MCF 10A (cell line): ENCODE measurements at regions not wholly inside any gene's neighbourhood (a gene's known extent, or its start where the extent isn't known, plus 50 kb on each side); places are given as distances from the start of the nearest gene placed in this dataset.

Source experiments
- BruUV-seq: library from RNA; stranded (reverse); fragments of 400-500 nt; replicated peaks from 2 replicates; lab custom pipeline; 2021; lab: Mats Ljungman, UMichigan
- CTCF ChIA-PET: fragments of 300-600 bp; sonication (Branson Sonifier 250); formaldehyde crosslinking; extraction: SDS; loops from one replicate; lab custom pipeline; 2021; ENCODE audit warnings: antibody characterized with exemption, inconsistent platforms; lab: Yijun Ruan, JAX
- POLR2A ChIA-PET: fragments of 300-600, 350-650 bp; sonication (Branson Sonifier 250); formaldehyde crosslinking; extraction: SDS; loops from one replicate; lab custom pipeline; 2020; ENCODE audit warnings: antibody characterized with exemption, inconsistent platforms; lab: Yijun Ruan, JAX
- DNase-seq: peaks from one replicate; pipeline ENCODE4 v3.0.0-alpha.2; 2018; ENCODE audit not compliant: unreplicated experiment
- H3K27ac Mint-ChIP-seq: one replicate; pipeline ENCODE4 v1.8.0; 2022; ENCODE audit warnings: mild to moderate bottlenecking, low read depth, mixed read lengths; ENCODE audit not compliant: unreplicated experiment
- H3K27me3 Mint-ChIP-seq: one replicate; pipeline ENCODE4 v1.8.0; 2022; ENCODE audit warnings: mixed read lengths; ENCODE audit not compliant: insufficient read depth, unreplicated experiment
- H3K36me3 Mint-ChIP-seq: one replicate; pipeline ENCODE4 v1.8.0; 2022; ENCODE audit warnings: mild to moderate bottlenecking, moderate library complexity, mixed read lengths; ENCODE audit not compliant: insufficient read depth, unreplicated experiment
- H3K4me1 Mint-ChIP-seq: one replicate; pipeline ENCODE4 v1.8.0; 2022; ENCODE audit warnings: mixed read lengths; ENCODE audit not compliant: insufficient read depth, unreplicated experiment
- H3K4me3 Mint-ChIP-seq: one replicate; pipeline ENCODE4 v1.8.0; 2022; ENCODE audit warnings: mild to moderate bottlenecking, moderate library complexity, mixed read lengths; ENCODE audit not compliant: unreplicated experiment
- H3K9me3 Mint-ChIP-seq: one replicate; pipeline ENCODE4 v1.8.0; 2022; ENCODE audit warnings: mixed read lengths; ENCODE audit not compliant: unreplicated experiment
- intact Hi-C: fragments of 100-400 bp; cut with micrococcal nuclease; formaldehyde crosslinking; loops from 2 replicates; pipeline ENCODE4 v1.14.1; 2022
- TF ChIP-seq, protein P1 (sequence below): fragments of 200-600 bp; IDR thresholded peaks from one replicate; pipeline ENCODE4 v1.8.0; 2022; ENCODE audit warnings: antibody characterized with exemption, mild to moderate bottlenecking; ENCODE audit not compliant: unreplicated experiment

DNA sequence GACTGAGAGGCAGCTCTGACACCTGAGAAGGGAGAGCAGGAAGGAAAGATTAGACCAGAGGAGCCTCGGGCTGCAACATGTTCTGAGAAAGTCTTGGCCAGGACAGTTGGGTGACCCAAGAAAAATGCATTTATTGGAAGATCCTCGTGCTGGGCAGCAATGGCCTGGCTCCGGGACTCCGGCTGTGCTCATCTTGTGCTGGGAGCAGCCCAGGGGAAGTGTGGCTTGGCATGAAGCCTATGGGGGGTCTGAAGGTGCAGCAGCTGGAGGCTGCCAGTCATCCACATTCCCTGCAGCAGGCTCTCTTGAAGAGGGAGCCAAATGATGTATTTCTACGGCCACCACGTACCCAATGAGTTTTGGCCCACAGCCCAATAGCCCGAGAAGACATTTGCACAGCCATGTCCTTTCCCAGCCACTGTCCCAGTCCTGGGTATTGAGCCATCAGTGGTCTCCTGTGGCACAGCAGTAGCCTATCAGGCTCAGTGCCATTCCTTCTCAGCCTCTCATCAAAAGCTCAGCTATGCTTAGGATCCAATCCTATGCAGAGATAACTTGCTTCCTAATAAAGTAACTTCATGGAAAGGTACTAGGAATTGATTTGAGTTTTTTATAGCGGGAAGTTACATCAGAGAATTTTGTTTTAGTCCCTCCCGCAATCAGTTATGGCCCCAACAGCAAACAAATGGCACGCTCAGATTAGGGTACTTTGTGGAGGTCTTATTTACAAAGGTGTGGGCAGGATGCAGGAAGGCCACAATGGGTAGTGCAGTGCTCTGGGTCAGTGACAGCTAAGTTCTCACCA lies 76.0 kb upstream of the MEDAG start:
- ChIA-PET CTCF (interaction anchor here (0.6 kb wide), 2 partner anchors 64 to 280 kb away, joined by 3 to 5 read pairs; no protein-coding TSS in a partner anchor), POLR2A (interaction anchor here (0.9 kb wide), 1 partner anchor 17 kb away, joined by 4 read pairs; no protein-coding TSS in a partner anchor)
- H3K36me3 Mint-ChIP-seq: no peaks in the 10 kb centered on the region
- no peak overlapping the region for H3K27ac Mint-ChIP-seq
- TF ChIP-seq, protein P1, sequence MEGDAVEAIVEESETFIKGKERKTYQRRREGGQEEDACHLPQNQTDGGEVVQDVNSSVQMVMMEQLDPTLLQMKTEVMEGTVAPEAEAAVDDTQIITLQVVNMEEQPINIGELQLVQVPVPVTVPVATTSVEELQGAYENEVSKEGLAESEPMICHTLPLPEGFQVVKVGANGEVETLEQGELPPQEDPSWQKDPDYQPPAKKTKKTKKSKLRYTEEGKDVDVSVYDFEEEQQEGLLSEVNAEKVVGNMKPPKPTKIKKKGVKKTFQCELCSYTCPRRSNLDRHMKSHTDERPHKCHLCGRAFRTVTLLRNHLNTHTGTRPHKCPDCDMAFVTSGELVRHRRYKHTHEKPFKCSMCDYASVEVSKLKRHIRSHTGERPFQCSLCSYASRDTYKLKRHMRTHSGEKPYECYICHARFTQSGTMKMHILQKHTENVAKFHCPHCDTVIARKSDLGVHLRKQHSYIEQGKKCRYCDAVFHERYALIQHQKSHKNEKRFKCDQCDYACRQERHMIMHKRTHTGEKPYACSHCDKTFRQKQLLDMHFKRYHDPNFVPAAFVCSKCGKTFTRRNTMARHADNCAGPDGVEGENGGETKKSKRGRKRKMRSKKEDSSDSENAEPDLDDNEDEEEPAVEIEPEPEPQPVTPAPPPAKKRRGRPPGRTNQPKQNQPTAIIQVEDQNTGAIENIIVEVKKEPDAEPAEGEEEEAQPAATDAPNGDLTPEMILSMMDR: no peak
- no peaks in the 10 kb centered on the region for H3K27me3 Mint-ChIP-seq
- H3K4me3 Mint-ChIP-seq: no peak overlapping the region
- intact Hi-C loops: no loop called here
- peaks cover 26% of the 10 kb centered on the region for H3K4me1 Mint-ChIP-seq
- H3K9me3 Mint-ChIP-seq: no peaks in the 10 kb centered on the region
- no TSS peak for BruUV-seq
- DNase-seq: peak; percentile 67

DNA sequence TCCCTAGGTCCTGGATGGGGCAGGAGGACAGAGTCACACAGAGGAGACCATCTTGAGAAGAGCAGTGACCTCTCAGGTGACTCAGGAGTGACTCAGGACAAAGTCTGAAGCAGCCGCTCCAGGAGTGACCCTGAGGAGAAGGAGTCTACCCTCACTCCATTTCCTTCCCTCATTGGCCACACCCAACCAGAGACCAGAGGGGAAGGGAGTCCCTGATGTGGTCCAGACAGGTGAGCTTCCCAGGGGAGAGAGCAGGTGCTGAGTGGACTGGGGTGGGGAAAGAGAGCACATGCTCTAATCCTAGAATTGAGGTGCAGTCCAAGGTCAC lies 75.5 kb upstream of the MEDAG start:
- BruUV-seq: no TSS peak
- Mint-ChIP-seq H3K27me3 (no peaks in the 10 kb centered on the region), H3K4me3 (no peak overlapping the region), H3K9me3 (no peaks in the 10 kb centered on the region), H3K27ac (no peak overlapping the region), H3K4me1 (peaks cover 26% of the 10 kb centered on the region), H3K36me3 (no peaks in the 10 kb centered on the region)
- TF ChIP-seq, protein P1: no peak
- CTCF ChIA-PET: no interaction called here
- POLR2A ChIA-PET: interaction anchor here (1.0 kb wide), 1 partner anchor 35 kb away, joined by 5 read pairs; no protein-coding TSS in a partner anchor
- intact Hi-C loops: no loop called here
- no peak for DNase-seq

DNA sequence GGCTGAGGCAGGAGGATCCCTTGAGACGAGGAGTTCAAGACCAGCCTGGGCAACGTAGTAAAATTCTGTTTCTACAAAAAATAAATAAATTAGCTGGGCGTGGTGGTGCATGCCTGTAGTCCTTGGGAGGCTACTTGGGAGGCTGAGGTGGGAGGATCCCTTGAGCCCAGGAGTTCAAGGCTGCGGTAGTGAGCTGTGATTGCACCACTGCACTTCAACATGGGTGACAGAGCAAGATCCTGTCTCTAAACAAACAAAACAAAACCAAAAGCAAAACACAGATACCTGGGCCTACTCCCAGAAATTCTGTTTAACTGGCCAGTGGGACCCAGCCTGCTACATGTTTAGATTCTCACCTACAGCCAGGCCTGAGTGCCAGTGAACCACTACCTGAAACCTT lies 74.6 kb upstream of the MEDAG start:
- Mint-ChIP-seq H3K27ac (no peak overlapping the region), H3K36me3 (no peaks in the 10 kb centered on the region), H3K27me3 (no peaks in the 10 kb centered on the region), H3K4me3 (no peak overlapping the region), H3K4me1 (peaks cover 26% of the 10 kb centered on the region), H3K9me3 (no peaks in the 10 kb centered on the region)
- no TSS peak for BruUV-seq
- ChIA-PET CTCF (no interaction called here), POLR2A (interaction anchor here (1.0 kb wide), 1 partner anchor 36 kb away, joined by 5 read pairs; no protein-coding TSS in a partner anchor)
- no peak for DNase-seq
- intact Hi-C loops: no loop called here
- TF ChIP-seq, protein P1: no peak

DNA sequence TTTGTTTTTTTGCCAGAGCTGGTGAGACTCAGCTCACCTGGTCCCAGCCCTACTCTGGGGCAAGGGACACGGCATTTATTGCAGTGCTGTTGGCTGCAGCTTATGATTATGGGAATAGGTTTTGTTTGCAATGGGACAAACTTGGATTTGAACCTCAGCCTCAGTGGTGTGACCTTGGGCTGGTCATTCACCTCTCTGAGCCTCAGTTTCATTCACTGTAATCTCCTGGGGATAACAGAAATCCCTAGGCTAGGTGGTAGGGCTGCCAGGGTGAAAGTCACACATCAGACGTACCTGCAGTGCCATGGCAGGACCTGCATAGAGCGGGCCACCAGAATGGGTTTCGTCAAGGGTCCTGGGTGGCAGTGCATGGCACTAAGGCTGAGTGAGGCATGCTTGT lies 73.7 kb upstream of the MEDAG start:
- POLR2A ChIA-PET: no interaction called here
- no TSS peak for BruUV-seq
- no peak for DNase-seq
- TF ChIP-seq, protein P1: no peak
- Mint-ChIP-seq H3K9me3 (no peaks in the 10 kb centered on the region), H3K27me3 (no peaks in the 10 kb centered on the region), H3K27ac (no peak overlapping the region), H3K4me3 (no peak overlapping the region), H3K36me3 (no peaks in the 10 kb centered on the region), H3K4me1 (peaks cover 26% of the 10 kb centered on the region)
- CTCF ChIA-PET: no interaction called here
- intact Hi-C loops: no loop called here
